Activated CD4-positive, alpha-beta T cell treated with anti-CD3 and anti-CD28 coated beads for 24 hours (primary cell): ENCODE measurements at regions not wholly inside any gene's neighbourhood (a gene's known extent, or its start where the extent isn't known, plus 50 kb on each side); places are given as distances from the start of the nearest gene placed in this dataset.
"Not testable (repeated sequence)": the region's sequence is repeated elsewhere in the genome, so short reads cannot be mapped to it uniquely, and the experiment has no call there.

Experiments
- DNase-seq, 2 donors: peaks; one replicate each; pipeline ENCODE4 v3.0.0-alpha.2; 2020; ENCODE audit warnings: low read depth in 2 of 2

DNA sequence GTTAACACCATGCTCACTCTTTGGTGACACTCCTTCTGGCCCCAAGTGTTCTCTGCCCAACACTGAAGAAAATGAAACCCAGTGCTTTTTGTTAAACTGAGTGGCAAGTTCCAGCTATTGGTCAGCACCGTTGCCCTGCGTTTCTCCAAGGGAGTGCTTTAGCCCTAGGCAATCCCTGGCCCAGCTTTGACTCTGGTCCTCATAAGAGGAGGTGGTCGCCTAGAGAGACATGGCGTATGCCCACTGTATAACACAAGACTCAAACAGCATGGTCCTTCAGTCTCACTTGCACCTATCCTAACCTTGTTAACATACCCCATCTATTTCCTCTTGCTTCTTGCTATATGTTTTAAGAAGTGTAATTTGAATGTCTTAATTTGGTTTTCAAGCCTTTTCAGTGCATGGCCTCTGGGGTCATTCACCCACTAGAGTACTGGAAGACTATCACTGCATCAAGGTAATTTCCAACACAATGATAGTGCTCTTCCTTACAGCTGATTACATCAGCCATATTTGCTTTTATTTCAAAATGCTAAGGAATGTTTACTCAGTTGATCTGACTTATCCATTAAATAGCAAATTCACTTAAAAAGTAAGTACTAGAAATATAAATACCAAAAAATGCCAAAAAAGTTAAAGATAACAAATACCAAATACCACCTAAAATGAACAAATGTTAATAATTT, 190.5 kb upstream of the SOX21 start:
- DNase-seq, result no peak

DNA sequence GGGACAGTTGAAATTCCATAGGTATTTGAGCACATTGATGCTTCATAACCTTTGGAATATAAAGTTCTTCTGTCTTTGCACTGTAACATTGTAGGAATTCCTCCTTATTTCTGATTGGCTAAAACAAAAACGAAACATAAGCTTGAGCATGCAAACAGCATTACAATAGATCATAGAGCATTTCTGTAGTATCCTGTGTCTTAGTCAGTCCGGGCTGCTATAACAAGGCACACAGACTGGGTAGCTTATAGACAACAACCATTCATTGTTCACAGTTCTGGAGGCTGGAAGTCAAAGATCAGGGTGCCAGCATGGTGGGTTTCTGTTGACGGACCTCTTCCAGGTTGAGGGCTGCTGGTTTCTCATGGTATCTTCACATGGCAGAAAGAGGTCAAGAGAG, 188.7 kb upstream of the SOX21 start:
- no peak for DNase-seq

DNA sequence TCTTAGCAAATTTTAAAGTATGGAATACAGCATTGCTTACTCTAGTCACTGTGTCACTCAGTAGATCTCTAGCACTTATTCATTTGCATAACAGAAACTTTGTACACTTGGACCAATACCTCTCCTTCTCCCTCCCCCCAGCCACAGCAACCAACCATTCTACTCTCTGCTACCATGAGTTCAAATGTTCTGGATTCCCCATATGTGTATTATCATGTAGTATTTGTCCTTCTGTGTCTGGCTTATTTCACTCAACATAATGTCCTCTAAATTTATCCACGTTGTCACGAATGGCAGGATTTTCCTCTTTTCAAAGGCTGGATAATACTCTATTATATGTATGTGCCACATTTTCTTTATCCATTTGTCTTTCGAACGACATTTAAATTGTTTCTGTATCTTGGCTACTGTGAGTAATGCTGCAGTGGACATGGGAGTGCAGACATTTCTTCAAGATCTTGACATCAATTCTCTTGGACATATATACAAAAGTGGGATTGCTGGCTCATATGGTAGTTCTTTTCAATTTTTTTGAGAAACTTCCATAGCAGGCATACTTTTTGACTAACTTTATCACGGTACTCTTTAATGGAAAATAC, 184.5 kb upstream of the SOX21 start:
- DNase-seq, result no peak

DNA sequence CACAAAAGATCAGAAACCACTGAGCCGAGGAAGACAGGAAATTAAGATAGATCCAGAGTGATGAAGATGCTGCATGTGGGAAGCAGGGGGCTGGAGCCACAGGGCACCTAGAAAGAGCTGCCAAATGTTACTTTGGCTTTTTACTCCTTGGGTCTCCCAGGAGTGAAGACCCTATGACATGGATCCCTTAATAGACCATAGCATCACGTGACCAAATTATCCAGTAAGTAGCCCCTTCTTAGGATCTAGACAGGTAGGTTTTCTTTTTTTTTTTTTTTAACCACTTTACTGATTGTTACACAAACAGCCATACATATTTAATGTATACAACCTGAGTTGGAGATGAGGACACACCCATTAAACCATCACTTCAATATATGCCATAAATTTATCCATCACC, 183.9 kb upstream of the SOX21 start:
- DNase-seq, result no peak

DNA sequence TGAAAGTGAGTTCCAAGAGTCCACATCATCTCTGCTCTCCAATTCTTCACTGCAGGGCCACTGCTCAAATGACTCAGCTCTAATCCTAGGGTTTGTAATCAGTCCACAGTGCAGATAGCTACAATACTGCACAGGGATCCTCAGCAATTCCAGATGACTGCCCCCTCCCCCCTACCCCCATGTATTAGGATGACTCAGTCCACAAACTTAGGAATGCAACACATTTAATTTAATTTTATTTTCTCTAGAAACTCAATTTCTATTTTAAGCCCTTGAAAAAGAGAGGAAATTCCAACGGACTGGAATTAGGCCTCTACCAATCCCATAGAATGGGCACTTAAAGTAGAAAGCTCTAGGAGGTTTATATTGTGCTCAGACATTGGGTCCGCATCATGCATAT, 173.8 kb upstream of the SOX21 start:
- no peak for DNase-seq

DNA sequence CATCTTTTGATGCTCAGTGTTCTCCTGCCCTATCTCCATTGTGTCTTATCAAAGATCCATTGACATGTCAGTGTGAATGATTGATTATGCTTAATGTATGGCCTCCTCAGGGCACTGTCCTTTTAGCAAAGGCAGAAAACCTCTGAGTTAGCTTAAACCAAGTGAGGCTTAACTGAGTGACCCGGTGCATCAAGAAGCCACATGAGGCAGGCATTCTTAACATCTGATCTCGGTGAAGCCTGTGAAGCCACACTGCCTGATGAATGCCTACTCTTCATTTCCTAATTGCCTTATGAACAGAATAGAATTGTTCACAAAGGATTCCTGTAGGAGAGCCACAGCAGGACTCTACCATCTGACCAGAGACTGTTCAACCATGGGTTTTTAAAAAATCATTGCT, 168.1 kb upstream of the SOX21 start:
- DNase-seq, result no peak

DNA sequence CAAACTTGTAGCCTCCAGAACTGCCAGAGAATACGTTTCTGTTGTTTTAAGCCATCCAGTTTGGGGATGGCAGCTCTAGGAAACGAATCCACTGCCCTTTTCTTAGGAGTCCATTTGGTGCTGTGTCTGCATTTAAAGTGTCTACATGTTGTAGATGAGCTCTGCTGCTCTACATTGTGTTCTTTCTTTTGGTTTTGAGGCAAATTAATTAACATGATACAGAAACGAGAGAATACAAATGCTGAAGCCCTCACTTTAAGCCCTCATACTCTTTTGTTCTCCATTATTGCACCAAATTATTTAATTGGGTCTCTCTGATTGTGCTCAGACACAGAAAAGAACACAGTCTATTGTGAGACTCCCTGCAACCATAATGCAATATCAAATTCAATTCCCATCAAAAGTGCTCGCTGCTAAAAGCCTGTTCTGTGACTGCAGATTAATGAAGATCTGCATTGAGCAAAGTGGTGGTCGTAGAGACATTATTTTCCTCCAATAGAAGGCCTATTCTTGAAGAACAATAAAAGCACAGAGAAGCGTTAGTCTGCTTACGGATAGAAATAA, 166.3 kb upstream of the SOX21 start:
- no peak for DNase-seq

DNA sequence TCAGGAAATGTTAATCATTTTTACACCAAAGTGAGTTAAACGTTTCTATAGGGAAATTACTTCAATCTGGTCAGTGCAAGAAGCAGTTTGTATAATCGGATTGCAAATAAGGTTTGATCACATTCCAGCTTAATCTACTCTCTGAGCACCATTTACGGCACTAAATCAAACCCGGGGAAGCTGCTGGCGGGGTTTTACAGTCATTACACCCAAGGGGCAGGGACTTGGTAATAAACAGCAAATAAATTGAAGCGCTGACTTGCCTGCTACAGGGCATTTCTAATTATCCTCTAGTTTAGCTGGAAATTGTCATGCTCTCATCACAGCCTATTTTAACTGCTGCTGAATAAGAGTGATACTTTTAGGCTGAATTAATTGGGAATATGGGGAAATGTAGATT, 152.1 kb upstream of the SOX21 start:
- DNase-seq, result no peak

DNA sequence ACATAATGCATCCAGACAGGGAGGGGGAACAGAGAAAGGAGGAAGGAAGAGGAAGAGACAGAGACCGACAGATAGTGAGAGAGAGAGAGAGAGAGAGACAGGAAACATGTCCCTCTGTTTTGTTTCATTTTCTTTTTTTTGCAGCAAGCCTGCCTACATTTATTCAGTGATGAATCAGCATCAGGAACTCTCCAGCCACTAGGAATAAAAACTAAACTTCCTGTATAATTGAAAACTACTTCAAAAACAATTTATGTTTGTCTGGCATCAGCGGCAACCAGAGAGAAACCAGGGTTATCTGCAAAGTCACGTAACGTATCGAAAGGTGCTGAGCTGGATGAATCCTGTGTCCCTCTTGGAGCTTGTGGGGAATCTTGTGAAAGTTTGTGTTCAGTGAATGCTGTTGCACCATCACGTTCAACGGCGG, 148.6 kb upstream of the SOX21 start:
- DNase-seq, result no peak

DNA sequence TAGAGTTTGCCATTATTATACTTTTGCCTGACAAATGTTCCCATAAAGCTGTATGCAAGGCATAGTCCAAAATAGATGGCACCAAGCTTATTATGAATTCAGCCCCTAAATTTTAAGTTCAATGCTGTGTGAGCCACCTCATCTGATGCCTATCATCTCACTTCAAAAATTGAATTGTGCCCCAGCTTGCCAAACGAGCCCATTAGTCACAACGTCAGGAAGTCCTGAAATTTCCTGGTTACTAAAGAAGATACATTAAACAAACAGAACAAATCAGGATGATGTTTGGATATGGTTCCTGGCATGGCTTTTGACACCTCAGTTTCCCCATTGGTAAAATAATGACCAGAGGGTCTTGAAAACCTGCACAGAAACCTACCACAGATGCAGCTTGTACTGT, 147.5 kb upstream of the SOX21 start:
- DNase-seq, result no peak

DNA sequence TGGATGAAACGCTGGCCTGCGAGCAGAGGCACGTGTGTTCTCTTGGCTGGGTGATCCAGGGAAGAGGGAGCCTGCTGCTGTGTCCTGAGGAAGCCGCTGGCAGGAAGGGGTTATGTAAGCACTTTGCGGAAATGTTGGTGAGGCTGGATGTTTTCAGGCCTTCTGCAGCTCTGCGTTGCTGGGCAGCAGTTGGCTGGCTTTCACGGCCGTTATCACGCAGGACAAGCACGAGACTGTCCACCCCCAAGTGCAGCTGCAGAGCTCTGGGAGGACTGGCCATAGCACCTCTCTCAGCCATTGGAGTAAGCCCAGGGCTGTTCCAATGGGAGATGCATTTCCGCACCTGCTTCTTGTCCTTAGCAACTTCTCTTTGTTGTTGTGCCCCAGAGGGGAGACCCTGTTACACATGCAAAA, 146.9 kb upstream of the SOX21 start:
- no peak for DNase-seq

DNA sequence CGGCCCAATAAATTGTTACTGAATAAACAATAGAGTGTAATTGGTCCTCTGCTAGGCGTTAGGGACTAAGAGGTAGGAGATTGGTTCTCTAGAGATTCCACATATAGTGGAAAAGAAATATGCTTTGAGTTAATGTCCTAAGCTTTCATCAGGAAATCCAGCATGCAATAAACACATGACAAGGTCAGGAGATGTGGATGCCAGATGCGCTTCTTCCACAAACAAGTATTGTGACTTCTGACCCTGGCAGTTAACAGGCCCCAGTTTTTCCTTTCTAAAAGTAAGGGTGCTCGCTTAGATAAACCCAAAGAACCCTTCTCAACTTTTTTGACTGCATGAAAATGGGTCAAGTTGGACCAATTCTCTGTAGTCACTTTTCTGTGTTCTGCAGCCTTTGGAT, 146.5 kb upstream of the SOX21 start:
- DNase-seq, result no peak

DNA sequence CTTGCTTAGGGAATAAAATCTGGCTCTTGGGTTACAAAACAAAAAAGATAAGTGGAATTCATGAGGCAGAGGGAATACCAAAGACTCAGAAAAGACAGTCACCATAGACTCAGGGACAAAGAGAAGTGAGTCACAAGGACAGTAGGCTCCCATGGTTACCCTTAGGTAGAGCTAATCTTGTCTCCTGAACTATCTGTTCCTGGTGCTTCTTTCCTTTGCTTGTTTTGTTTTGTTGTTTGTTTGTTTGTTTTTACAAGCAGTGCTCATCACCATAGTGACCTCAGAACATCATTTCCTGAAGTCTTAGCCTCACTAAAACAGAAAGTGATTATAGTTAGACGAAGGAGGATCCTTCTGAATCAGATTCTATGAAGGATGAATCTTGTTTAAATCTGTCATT, 142.3 kb upstream of the SOX21 start:
- no peak for DNase-seq

DNA sequence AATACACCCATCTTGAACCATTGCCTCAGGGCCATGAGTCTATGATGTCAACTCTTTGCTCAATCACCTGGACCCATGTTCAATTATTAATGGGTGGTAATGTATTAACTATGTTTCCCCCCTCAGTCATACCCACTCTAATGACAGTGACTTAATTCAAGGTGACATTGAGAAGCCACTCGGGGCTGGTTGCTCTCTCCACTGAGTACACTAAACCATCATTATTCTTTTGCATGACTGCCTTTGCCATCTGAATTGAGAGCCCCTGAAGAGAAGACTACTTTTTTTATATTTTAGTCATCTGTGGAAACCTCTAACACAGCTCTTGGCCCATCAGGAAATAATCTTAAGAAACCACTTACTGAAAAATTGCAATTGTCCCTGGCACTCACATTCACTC, 139.2 kb upstream of the SOX21 start:
- no peak for DNase-seq

DNA sequence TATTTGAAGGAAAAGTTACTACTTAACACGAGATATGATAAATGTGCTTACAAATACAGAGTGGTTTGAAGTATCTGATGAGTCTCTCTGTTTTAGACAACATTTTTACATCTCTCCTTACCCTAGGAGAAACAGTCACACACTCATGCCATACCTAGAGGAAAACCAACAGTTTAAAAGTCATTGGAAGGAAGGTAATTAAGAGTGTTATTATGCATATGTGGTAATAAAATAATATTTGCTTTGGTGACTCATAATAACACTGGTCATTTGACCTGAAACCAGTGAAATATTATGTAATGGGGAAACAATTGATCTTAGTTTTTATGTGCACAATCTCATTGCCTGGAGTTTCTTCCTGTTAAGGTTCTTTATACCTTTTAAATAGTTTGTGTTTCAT, 136.9 kb upstream of the SOX21 start:
- no peak for DNase-seq

DNA sequence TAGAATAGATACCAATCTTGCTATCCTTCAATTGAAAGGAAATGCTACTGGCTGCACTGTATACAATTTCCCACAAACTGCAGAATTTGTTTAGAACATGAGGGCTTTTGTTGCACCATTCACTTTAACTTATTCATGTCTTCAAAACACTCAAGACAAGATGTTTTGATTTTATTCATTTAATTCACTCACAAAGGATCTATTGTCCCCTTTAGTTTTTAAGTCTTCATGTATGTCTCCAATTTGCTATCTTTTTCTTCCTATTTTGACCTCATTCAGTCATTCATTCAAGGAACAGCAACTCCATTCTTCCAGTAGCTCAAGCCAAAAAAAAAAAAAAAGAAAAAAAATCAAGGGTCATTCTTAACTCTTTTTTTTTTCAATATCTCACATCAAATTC, 130.6 kb upstream of the SOX21 start:
- no peak for DNase-seq

DNA sequence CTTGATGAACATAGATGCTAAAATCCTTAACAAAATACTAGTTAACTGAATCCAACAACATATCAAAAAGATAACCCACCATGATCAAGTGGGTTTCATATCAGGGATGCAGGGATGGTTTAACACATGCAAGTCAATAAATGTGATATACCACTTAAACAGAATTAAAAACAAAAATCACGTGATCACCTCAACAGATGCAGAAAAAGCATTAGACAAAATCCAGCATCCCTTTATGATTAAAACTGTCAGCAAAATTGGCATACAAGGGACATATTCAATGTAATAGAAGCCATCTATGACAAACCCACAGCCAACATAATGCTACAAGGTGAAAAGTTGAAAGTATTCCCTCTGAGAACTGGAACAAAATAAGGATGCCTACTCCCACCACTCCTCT, 124.7 kb upstream of the SOX21 start:
- not testable (repeated sequence) for DNase-seq

DNA sequence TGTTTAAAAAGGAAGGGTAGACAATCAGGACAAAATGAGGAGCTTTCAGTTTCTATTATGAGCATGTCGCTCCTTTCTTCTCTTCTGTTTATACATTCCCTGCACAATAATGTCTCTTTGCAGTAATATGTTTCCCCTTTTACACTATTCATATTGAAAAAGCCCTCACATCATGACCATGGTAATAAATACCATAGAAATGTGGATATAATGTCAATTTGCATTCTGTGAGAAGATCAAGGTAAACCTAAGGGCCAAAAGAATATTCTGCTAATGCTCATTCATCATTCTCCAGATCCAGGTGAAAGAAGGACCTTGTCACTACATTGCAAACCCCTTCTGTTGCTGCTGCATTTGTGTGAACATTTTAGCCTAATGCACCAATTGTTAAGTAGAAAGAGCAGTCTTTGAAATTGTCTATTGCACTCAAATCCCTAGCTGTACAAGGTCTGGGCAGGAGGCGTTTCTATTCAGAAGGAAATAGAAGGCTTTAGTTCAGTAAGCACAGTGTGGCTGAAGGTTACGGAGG, 117.6 kb upstream of the SOX21 start:
- no peak for DNase-seq

DNA sequence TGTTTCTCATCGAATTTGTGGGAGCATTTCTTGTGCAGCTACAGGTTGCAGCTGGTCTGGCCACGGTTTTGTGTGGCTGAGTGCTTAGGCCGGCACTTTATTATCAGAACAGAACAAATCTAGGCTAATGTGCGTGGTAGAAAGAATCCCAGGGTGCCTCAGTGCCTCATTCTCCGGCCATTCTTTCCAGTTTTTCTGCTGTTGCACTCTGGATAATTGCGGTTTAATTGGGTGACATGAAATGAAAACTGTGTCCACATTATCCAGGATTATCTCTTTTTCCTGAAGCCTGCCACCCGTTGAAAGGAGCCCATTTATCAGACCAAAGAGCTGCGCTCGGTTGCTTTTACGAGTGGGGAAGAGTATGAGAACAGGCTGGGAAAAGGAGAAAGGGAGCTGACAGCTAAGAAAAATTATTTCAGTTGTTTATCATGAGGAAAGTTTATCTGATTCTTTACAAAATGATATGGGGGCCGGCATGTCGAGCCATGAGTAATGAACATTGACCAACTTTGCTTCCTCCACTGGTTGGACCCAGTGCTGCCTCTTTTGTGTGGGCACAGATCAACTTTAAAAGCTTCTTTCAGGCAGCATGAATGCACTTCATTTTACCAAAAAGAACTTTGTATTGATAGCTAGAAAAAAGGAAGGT, 117.0 kb upstream of the SOX21 start:
- DNase-seq, result no peak

DNA sequence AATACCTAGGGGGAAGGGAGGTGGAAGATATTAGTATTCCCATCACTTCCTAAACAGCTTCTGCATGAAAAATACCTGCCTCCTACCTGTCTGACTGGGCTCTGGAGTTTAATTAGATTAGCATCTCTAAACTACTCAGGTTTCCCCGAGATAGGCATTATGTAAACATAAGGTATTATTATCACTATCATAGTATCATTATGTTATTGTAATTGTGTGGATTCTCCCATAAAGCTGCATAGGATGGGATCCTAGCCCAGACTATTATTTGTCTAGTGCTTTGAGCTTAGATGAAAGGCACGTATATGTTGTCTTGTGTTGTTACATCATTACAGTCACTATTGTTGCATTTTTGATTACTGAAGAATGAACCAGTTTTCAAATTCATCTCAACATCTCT, 115.2 kb upstream of the SOX21 start:
- DNase-seq, result no peak

DNA sequence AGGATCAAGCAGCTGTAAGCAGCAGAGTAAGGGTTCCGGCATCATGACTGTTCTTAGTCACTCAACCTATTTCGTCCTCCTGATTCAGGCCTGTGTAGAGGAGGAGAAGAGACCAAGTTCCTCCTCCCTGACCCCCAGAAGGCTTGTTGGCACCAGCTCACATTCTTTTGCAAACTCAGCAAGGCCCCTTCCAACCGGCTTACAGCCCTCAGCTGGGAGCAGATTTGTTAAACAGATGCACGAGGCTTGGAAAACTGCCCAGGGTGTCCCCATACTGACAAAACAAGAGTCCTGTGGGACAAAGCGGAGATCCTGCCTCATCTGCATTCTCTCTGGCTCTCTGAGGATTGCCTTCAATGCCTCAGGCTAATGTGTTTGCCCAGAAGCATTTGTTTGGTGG, 113.2 kb upstream of the SOX21 start:
- no peak for DNase-seq

DNA sequence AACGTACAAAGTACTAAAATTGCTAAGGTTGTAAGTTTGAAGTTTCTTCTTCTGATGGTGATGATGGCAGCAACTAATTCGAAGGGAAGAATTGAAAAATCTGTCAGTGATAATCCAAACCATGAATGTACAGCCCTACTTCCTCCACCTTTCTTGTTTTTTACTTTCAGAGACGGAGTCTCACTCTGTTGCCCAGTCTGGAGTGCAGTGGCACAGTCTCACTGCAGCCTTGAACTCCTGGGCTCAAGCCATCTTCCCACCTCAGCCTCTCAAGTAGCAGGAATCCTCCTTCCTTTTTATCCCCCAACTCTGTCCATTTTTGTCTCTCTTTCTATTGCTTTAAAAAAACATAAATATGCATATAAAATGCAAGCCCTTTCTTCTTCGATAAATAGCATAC, 112.3 kb upstream of the SOX21 start:
- no peak for DNase-seq

DNA sequence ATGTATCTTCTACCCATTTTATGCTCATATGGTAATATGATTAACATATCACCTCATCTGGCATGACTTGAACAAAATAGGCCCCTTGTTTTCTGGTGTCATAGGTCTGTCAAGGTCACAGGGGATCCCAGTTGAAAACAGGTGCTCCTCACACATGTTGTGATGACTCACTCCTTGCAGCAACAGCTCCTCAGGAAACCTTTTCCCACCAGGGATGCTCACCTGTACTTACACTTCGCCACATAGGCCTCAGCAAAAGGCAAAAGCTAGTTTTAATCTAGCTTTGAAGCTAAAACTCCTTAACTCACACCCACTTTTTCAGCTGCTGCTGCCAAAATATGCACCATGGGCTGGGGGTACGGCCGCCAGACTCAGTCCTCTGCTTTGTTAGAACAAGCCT, 110.0 kb upstream of the SOX21 start:
- DNase-seq, result no peak
